HFF-Myc (cell line): ENCODE measurements at regions not wholly inside any gene's neighbourhood (a gene's known extent, or its start where the extent isn't known, plus 50 kb on each side); places are given as distances from the start of the nearest gene placed in this dataset.

Experiments used
- DNase-seq: peaks from one replicate; pipeline ENCODE4 v3.0.0-alpha.2; 2011; ENCODE audit warnings: low read depth; ENCODE audit errors: extremely low read depth
- H3K4me3 ChIP-seq: replicated peaks from 2 replicates; pipeline ENCODE4 v1.5.1; 2011; ENCODE audit warnings: low read depth, mild to moderate bottlenecking, control low read depth, low read length
- CTCF ChIP-seq: IDR thresholded peaks from 2 replicates; pipeline ENCODE4 v1.5.1; 2012; ENCODE audit warnings: mild to moderate bottlenecking, low read depth, low read length, control low read depth; ENCODE audit errors: missing control alignments

- no peak overlapping the region for H3K4me3 ChIP-seq
- no peak for DNase-seq
- TF ChIP-seq CTCF = no peak
These were observed 473.1 kb downstream of the NXPH1 start for GRCh38 chr7:8906396-8907075.

- H3K4me3 ChIP-seq = no peak overlapping the region
- no peak for DNase-seq
- no peak for TF ChIP-seq CTCF
These were observed 475.5 kb downstream of the NXPH1 start for GRCh38 chr7:8908889-8909288.

- DNase-seq = no peak
- H3K4me3 ChIP-seq = no peak overlapping the region
- no peak for TF ChIP-seq CTCF
These were observed 480.3 kb downstream of the NXPH1 start for GRCh38 chr7:8913682-8914081.

GRCh38 chr7:8921807-8922206 is 488.4 kb downstream of the NXPH1 start:
- TF ChIP-seq CTCF = no peak
- no peak overlapping the region for H3K4me3 ChIP-seq
- DNase-seq = no peak

- H3K4me3 ChIP-seq = no peak overlapping the region
- TF ChIP-seq CTCF = no peak
- DNase-seq = no peak
These were observed 489.3 kb downstream of the NXPH1 start for GRCh38 chr7:8922726-8923125.

GRCh38 chr7:8923164-8923806 is 489.9 kb downstream of the NXPH1 start:
- DNase-seq = no peak
- H3K4me3 ChIP-seq = no peak overlapping the region
- TF ChIP-seq CTCF = no peak
